ENCODE measurements at regions not wholly inside any gene's neighbourhood (a gene's known extent, or its start where the extent isn't known, plus 50 kb on each side); places are given as distances from the start of the nearest gene placed in this dataset.

- Mint-ChIP-seq H3K27ac (ENCODE audit: unreplicated experiment) (no peak overlapping the region), H3K9me3 (ENCODE audit: unreplicated experiment) (no peaks in the 10 kb centered on the region), H3K4me3 (ENCODE audit: unreplicated experiment) (no peak overlapping the region), H3K4me1 (ENCODE audit: low read depth, unreplicated experiment) (peaks cover 11% of the 10 kb centered on the region), H3K27me3 (ENCODE audit: insufficient read depth, unreplicated experiment) (no peaks in the 10 kb centered on the region), H3K36me3 (ENCODE audit: insufficient read depth, unreplicated experiment) (no peaks in the 10 kb centered on the region)
- no TSS peak for BruUV-seq (replicated peaks)
- POLR2A ChIA-PET: no interaction called here
- Histone ChIP-seq H3K9me3 (0 out of 2 replicates have a peak, but pooled peaks cover 3% of the 10 kb centered on the region), H3K36me3 (ENCODE audit: control insufficient read depth, insufficient read depth, low read length) (no peaks in the 10 kb centered on the region), H3K27me3 (replicated peaks; ENCODE audit: control insufficient read depth, insufficient read depth, low read length) (no peaks in the 10 kb centered on the region), H3K4me1 (peaks cover 11% of the 10 kb centered on the region), H3K4me3 (ENCODE audit: low read depth, low read length) (no peak overlapping the region)
- TF ChIP-seq CTCF (IDR thresholded peaks at IDR 0.05; ENCODE audit: insufficient read depth in 1 of 2, low read depth in 1 of 2, low read length in 1 of 2, severe bottlenecking in 1 of 2, unreplicated experiment in 1 of 2): no peak
- intact Hi-C loops (cut with micrococcal nuclease; ENCODE audit: unreplicated experiment): no loop called here
- CTCF ChIA-PET: no interaction called here
- no peak for DNase-seq
Measured at GRCh38 chr11:106507645-106508306, 430.3 kb downstream of the AASDHPPT start.

GRCh38 chr11:106514706-106515105 lies 437.2 kb downstream of the AASDHPPT start:
- Mint-ChIP-seq H3K9me3 (ENCODE audit: unreplicated experiment) (peaks cover 23% of the 10 kb centered on the region), H3K27ac (ENCODE audit: unreplicated experiment) (no peak overlapping the region), H3K4me1 (ENCODE audit: low read depth, unreplicated experiment) (no peaks in the 10 kb centered on the region), H3K4me3 (ENCODE audit: unreplicated experiment) (no peak overlapping the region), H3K27me3 (ENCODE audit: insufficient read depth, unreplicated experiment) (no peaks in the 10 kb centered on the region), H3K36me3 (ENCODE audit: insufficient read depth, unreplicated experiment) (no peaks in the 10 kb centered on the region)
- no peak for TF ChIP-seq CTCF (IDR thresholded peaks at IDR 0.05; ENCODE audit: insufficient read depth in 1 of 2, low read depth in 1 of 2, low read length in 1 of 2, severe bottlenecking in 1 of 2, unreplicated experiment in 1 of 2)
- no peak overlapping the region for H3K4me3 ChIP-seq (ENCODE audit: low read depth, low read length)
- ChIA-PET CTCF (no interaction called here), POLR2A (no interaction called here)
- H3K4me1 ChIP-seq: no peaks in the 10 kb centered on the region
- DNase-seq: no peak
- intact Hi-C loops (cut with micrococcal nuclease; ENCODE audit: unreplicated experiment): no loop called here
- no peaks in the 10 kb centered on the region for H3K36me3 ChIP-seq (ENCODE audit: control insufficient read depth, insufficient read depth, low read length)
- BruUV-seq (replicated peaks): no TSS peak
- peaks cover 10% of the 10 kb centered on the region for H3K9me3 ChIP-seq
- no peaks in the 10 kb centered on the region for H3K27me3 ChIP-seq (replicated peaks; ENCODE audit: control insufficient read depth, insufficient read depth, low read length)

- Mint-ChIP-seq H3K4me1 (ENCODE audit: low read depth, unreplicated experiment) (no peaks in the 10 kb centered on the region), H3K9me3 (ENCODE audit: unreplicated experiment) (peaks cover 23% of the 10 kb centered on the region), H3K27me3 (ENCODE audit: insufficient read depth, unreplicated experiment) (no peaks in the 10 kb centered on the region), H3K4me3 (ENCODE audit: unreplicated experiment) (no peak overlapping the region), H3K27ac (ENCODE audit: unreplicated experiment) (no peak overlapping the region), H3K36me3 (ENCODE audit: insufficient read depth, unreplicated experiment) (no peaks in the 10 kb centered on the region)
- ChIA-PET POLR2A (no interaction called here), CTCF (no interaction called here)
- no peak for DNase-seq
- H3K9me3 ChIP-seq: peaks cover 7% of the 10 kb centered on the region
- no TSS peak for BruUV-seq (replicated peaks)
- H3K36me3 ChIP-seq (ENCODE audit: control insufficient read depth, insufficient read depth, low read length): no peaks in the 10 kb centered on the region
- no peak overlapping the region for H3K4me3 ChIP-seq (ENCODE audit: low read depth, low read length)
- TF ChIP-seq CTCF (IDR thresholded peaks at IDR 0.05; ENCODE audit: insufficient read depth in 1 of 2, low read depth in 1 of 2, low read length in 1 of 2, severe bottlenecking in 1 of 2, unreplicated experiment in 1 of 2): no peak
- intact Hi-C loops (cut with micrococcal nuclease; ENCODE audit: unreplicated experiment): no loop called here
- no peaks in the 10 kb centered on the region for H3K4me1 ChIP-seq
- no peaks in the 10 kb centered on the region for H3K27me3 ChIP-seq (replicated peaks; ENCODE audit: control insufficient read depth, insufficient read depth, low read length)
Measured at GRCh38 chr11:106517426-106517825, 440.0 kb downstream of the AASDHPPT start.

Data from Caco-2 (cell line).